Hindlimb muscle (tissue), 1 donor: ENCODE measurements at regions not wholly inside any gene's neighbourhood (a gene's known extent, or its start where the extent isn't known, plus 50 kb on each side); places are given as distances from the start of the nearest gene placed in this dataset.

Experiments
- DNase-seq: peaks from one replicate; pipeline ENCODE4 v3.0.0-alpha.2; 2013

DNA sequence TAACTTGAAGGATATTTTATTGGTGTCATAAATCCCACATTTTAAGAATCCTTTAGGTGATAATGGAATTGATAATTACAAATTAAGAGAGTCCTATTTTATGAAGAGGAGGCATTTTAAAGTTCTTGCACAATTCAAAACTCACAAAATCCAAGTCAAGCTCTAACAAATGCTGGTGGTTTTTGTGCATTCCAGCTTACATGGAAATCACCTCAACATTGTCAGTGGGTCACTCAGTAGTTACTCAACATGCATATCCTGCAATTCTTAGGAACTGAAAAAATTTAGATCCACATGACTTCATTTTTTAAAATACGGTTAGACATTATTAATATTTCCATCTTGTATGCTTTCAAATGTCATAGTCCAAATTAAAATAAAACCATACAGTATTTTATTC is 487.2 kb downstream of the CNTN3 start:
- DNase-seq, result no peak

DNA sequence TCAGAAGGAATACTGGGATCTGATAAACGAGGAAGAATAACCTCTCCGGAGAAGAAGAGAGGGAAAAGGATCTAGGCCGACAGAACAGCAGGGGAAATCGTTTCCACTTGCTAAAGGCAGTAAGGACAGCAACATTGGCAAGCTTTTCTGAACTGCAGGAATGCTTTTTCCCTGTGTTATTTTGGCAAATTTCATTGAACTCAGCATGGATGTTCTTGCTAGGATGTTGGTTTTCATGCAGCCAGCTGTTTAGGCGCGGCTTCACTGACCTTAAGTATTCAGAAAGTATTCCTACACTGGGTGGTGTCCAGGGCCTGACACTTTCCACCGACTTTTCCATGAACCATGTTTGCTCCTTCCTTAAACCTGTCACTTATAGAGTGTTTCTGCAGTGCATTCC is 489.7 kb downstream of the CNTN3 start:
- DNase-seq, result peak; percentile 26

GRCh38 chr3:74122281-74122680 is 492.2 kb downstream of the CNTN3 start:
- DNase-seq, result no peak

GRCh38 chr3:74121761-74122160 is 492.7 kb downstream of the CNTN3 start:
- DNase-seq, result no peak

DNA sequence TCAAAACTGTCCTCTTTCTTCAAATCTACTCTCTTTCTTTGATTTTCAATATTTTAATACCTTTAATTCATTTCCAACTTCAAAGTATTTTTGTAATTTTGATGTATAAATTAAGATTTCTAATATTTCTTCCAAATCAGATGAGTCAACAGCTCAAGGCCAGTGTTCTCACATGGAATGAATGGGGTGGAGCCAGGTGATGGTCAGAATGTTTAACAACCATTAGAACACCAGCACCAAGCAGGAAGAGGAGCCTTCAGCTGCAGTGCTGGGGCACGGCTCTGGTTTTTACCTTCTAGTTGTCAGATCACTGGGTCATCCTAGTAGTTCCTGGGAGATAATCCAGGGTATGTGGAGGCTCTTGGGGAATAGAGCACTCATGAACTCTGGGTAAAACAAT is 494.5 kb upstream of the PDZRN3 start:
- DNase-seq, result no peak

GRCh38 chr3:74115906-74116305 is 491.2 kb upstream of the PDZRN3 start:
- DNase-seq, result no peak

GRCh38 chr3:74107451-74107850 is 482.7 kb upstream of the PDZRN3 start:
- no peak for DNase-seq

DNA sequence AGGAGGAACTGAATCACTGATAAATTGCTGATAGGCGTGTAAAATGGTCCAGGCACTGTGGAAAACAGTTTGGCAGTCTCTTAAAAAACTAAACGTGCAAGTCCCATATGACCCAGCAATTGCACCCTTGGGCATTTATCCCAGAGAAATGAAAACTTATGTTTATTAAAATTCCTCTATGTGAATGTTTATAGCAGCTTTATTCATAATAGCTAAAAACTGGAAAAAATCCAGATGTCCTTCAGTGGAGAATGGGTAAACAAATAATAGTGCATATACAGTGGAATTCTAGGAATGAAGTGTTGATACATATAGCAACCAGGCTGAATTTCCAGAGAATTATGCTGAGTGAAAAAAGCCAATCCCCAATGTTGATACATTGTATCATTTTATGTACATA is 482.2 kb upstream of the PDZRN3 start:
- no peak for DNase-seq

GRCh38 chr3:74091204-74091603 is 466.5 kb upstream of the PDZRN3 start:
- no peak for DNase-seq

- DNase-seq, result no peak
These were observed 465.1 kb upstream of the PDZRN3 start for GRCh38 chr3:74089814-74090213.

- DNase-seq, result peak; percentile 50
These were observed 455.3 kb upstream of the PDZRN3 start for GRCh38 chr3:74080056-74080461.

DNA sequence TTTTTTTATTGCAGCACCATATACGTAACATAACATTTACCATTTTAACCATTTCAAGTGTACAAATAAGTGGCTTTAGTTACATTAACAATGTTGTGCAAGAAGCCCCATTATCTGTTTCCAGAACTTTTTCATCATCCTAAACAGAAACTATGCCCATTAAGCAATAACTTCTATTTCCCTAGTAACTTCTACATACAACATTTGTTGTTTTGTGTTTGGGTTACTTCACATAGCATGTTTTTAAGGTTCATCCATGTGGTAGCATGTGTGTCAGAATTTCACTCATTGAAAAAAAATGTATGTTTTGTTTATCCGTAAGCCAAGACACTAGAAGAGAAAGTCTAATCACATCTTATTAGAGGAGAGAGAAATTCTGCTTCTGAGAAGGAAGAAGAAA is 450.5 kb upstream of the PDZRN3 start:
- no peak for DNase-seq

- no peak for DNase-seq
These were observed 450.0 kb upstream of the PDZRN3 start for GRCh38 chr3:74074700-74075099.

DNA sequence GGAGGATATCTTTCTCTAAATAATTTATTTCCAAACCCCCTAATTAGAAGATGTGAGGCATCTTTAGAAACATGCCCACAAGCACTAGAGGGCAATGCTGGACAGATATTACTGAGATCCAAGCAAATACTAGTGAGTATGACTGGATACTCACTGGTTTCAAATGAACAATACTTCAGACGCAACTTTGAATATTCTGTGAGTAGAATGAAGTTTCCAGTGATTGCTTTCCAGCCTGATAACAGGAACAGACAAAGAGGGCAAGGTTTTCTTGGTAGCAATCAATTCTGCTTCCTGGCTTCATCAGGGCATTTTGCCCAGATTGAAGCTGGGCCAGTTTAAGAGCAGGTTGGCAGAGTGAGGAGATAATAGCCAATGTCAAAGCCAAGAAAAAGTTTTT is 442.6 kb upstream of the PDZRN3 start:
- no peak for DNase-seq

GRCh38 chr3:74066456-74066855 is 441.7 kb upstream of the PDZRN3 start:
- DNase-seq, result no peak

- DNase-seq, result no peak
These were observed 435.3 kb upstream of the PDZRN3 start for GRCh38 chr3:74059923-74060600.

DNA sequence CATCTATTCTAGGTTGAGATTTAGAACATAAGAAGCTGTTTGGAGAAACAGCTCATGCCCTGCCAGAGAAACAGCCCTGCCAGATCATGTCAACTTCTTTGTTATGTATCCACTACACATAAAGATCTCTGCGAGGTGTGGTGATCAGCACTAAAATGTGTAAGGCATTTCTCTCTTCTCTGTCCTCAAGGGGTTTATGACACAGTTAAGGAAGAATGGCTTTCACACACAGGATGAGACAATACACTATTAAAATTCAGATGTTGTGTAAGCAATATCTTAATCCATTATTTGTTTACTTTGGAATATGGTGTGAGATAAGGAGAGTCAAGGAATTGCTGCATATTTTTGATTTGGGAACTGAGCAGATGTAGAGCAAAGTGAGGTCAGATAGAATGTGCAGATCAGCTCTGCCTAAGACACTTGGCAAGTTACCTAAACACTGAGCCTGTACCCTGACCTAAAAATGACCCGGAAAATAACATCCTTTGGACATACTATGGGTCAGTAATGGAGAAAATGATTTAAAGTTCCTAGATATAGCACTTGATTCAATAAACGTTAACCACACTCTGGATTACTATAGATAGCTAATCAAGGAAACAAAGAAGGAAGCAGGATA is 434.7 kb upstream of the PDZRN3 start:
- no peak for DNase-seq

- DNase-seq, result no peak
These were observed 432.4 kb upstream of the PDZRN3 start for GRCh38 chr3:74057169-74057568.

DNA sequence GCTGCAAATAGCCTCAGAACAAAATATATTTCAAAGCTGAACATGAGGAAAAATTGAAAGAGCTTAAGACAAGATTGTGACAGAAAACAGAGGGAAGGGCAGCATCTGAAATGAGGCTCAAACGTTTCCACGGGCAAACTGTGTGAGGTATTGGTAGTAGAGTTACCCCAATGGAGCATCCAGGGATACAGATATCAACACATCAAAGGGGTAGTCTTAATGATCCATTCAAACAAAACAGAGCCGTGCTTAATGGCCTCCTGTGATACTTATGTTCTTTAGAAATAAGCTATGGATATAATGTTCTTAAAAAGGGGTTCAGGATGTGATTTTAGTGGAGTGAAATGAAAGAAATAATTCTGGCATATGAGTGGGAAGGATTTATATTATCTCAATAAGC is 430.3 kb upstream of the PDZRN3 start:
- no peak for DNase-seq

DNA sequence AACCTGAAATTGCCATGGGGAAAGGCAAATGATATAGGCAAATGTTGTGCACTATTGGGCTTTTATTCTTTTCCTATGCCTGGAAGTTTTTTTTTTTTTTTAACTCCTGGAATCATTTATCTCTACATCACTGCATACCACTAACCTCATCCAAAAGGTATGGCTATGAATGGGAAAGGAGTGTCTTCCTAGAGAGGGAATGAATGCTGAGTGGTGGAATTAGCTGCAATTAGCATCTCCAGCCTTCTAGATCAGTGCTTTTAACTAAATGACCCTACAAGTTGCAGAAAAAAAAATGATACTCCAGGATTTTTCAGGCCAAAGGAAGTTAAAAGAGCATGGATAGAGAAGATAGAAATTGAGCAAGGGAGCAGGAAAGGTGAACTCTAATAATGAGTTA is 429.8 kb upstream of the PDZRN3 start:
- no peak for DNase-seq

GRCh38 chr3:74053970-74054516 is 429.3 kb upstream of the PDZRN3 start:
- DNase-seq, result no peak

DNA sequence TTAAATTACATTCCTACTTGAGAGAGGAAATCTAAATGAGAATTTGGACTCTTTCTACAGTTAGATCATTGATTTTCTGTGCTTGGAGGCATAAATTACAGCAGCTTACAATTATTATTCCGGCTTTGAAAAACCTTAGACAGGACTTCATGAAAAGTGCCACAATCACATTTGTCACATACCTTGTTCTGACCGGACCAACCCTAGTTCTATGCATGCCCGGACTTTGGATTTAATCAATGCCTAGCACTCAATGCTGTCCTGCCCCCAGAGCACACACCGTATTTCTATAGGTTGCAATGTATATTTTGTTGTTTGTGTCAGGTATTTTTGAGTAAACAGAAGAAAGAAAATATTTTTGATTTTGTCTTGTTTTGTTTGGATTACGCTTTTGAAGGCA is 424.7 kb upstream of the PDZRN3 start:
- DNase-seq, result no peak

DNA sequence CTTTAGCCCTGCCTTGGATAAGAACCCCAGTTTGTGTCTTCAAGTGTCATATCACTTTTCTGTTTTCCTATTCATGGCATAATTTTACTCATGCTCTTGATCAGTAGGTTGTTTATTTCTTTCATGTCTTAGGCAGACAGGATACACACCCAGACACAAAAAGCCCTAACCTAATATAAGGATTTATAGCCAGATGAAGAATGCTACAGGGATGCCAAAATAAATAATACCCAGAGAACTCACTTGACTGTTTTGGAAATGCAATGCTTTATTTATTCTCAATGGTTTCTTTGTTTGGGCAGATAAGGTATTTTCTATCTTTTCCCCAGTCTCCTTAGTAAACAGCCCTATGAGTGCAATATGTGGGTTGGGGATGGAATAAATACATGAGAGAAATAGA is 424.0 kb upstream of the PDZRN3 start:
- DNase-seq, result no peak

DNA sequence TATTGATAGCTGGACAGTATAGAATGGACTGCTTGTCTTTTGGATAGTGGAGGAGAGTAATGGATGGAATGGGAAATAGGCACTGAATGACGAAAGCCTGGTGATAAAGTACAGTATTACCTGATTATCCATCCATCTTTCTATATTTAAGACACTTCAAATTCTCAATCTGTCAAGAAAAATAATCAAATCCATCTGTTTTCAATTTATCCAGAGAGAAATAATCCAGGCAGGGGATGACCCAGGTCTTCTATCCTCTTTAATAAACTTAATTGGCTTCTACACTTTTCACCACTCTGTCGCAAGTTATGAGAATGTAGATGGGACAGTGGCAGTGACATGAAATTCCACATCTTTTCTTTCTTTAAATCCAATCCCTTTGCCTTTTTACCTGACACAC is 420.3 kb upstream of the PDZRN3 start:
- DNase-seq, result no peak
